Ammon's horn (tissue), 1 donor: ENCODE measurements at regions not wholly inside any gene's neighbourhood (a gene's known extent, or its start where the extent isn't known, plus 50 kb on each side); places are given as distances from the start of the nearest gene placed in this dataset.

Experiments used
- DNase-seq: peaks from one replicate; pipeline ENCODE4 v3.0.0-alpha.2; 2016; ENCODE audit warnings: low spot score

DNA sequence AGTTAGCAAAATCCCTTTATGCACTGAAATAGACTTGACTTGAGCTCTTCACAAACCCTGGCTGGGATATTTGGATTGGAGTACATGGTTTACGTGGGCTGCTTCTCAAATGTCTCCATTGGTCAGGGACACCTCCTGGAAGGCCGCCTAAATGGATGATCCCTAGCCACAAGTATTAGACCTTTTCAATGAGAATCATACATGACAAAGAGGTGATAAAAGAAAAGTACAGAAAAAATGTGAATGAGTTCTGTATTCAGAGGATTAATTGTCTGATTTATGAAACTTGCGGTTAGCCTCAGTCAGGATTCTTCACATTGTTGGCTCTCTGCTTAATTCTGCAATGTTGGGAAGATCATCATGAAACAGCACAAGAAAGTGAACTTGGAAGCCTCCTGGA, 752.8 kb upstream of the ADAMTS16 start:
- DNase-seq, result no peak

DNA sequence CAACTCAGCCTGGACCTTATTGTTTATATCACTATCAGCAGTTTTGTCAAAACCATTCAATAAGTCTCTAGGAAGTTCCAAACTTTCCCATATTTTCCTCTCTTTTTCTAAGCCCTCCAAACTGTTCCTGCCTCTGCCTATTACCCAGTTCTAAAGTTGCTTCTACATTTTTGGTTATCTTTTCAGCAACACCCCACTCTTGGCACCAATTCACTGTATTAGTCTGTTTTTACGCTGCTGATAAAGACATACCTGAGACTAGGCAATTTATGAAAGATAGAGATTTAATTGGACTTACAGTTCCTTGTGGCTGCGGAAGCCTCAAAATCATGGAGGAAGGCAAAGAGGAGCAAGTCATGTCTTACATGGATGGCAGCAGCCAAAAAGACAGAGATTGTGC, 744.4 kb upstream of the ADAMTS16 start:
- no peak for DNase-seq

DNA sequence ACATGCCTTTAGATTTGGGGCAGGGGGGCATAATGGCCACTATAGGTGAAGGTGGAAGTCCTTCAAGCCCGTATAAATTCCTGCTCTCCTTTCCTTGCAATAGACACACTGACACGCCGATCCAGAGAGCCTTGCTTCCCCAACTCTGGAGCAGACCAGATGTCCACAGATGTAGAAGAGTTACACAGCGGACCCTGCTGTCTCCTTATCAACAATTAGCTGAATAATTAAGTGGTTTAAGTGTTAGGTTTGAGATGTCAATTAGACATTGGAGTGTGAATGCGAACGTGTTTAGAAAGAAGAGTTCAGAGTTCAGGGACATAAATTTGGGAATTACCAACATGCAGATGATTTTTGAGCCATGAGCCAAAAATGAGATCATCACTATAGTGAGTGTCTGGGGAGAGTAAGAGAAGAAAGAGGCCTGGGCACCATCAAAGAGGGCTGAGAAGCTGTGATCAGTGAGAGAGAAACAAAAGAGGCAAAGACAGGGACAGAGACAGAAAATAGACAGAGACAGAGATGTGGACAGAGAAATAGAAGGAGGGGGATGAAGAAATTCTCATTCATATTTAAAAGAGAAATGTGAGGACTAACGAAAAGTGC, 734.4 kb upstream of the ADAMTS16 start:
- DNase-seq, result no peak

DNA sequence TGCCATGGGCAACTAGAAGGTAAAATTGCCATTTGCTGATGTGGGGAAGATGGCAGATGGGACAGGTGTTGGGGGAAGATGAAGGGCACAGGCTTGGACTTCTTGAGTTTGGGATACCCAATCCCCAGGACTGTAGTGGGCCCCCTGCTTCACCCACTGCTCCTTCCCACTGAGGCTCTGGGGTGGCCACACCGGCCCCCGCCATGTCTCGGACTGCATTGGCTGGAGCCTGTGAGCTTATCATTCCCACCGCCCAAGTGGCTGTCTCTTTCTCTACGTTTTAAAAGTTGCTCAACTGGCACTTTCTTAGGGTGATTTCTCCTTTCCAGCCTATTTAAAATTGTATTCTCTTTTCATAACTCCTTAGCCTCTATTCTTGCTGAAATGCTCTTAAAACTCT, 730.0 kb upstream of the ADAMTS16 start:
- DNase-seq, result no peak

DNA sequence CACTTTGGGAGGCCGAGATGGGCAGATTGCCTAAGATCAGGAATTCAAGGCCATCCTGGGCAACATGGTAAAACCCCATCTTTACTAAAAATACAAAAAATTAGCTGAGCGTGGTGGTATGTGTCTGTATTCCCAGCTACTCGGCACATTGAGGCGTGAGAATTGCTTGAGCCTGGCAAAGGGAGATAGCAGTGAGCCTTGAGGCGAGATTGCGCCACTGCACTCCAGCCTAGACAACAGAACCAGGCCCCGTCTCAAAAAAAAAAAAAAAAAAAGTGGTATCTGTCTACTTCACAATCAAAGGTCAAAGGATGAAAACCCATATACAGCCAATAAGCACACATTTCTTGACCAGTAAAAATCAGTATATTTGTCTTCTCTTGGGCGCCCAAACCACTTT, 728.5 kb upstream of the ADAMTS16 start:
- DNase-seq, result no peak

DNA sequence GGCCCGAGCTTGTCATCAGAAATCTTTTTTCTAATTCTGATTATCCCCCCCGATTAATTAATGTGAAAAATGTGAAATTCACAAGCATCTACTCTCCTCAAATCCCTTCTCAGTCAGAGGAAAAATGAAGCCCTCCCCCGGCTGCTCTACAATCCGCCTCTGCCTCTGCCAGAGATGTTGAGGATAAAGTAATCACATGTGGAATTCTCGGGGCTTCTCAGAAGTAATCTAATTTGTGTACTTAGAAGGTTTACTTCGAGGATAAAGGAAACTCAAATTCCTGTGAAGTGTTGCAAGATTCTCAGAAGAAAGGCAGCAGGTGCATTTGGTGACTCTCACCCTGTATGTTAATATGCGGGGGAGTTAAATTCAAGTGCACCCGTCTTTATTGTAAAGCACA, 726.1 kb upstream of the ADAMTS16 start:
- DNase-seq, result no peak

DNA sequence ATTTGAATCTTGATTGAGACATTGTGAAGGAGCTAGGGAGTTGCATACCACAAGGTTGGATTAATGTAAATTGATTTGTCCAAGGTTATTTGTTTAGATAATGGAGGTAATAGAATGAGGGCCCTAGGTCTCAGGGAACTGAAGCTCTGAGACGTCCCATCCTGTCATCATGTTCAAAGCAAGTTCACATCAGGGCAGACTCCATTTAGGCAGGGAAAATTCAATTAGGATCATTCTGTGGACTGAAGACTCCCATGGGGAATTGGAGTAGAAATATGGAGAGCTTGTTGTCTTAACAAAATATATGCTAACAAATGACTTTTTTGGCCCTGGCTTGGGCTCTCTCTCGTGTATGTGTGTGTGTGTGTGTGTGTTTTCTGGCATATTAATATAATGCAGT, 722.0 kb upstream of the ADAMTS16 start:
- DNase-seq, result no peak

DNA sequence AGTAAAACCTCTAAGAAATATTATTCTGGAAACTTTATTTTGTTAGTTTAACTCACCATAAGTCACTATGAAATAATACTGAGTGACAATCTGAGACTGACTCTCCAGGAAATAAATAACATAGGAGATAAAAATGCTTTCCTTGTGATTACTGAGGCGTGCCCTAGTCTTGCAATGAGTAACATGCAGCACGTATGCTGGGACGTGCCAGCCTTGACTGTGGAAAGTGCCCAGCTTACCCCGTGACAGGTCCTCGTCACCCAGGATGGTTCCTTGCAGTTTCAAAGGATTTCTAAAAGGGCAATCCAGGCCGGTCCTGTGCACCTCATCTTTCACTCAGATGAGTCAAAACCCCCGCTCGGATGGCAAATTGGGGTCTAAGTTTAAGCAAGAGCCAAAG, 720.8 kb upstream of the ADAMTS16 start:
- no peak for DNase-seq

DNA sequence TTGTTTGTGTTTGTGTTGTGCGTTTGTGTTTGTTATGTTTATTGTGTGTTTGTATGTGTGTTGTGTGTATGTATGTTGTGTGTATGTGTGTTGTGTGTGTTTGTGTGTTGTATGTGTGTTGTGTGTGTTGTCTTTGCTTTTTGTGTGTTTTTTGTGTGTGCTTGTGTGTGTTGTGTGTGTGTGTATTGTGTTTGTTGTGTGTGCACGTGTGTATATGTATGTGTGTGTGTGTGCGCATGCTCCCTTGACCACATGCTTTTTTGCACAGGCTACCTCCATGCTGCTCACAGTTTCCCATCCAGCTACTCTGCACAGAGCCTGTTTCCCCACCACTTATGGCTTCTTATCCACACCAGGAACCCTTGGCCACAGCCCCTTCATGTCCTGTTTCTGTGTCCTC, 720.0 kb upstream of the ADAMTS16 start:
- DNase-seq, result no peak

DNA sequence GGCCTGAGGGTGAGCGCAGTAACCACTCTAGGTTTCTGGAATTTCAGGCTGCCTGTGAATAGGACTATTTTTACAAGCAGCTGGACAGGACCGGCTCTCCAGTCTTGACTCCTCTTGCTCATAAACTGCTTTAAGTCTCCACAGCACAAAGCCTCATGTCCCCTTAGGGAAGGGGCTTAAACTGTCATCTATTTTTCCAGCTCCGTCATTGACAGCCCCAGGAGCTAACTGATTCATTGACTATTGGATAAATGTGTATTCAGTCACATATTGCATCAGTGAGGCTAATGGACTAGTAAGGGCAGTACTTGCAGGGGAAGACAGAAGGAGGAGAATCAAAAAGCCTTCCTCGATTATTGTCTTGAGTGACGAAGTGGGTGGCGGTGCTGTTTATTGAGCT, 719.4 kb upstream of the ADAMTS16 start:
- DNase-seq, result no peak

DNA sequence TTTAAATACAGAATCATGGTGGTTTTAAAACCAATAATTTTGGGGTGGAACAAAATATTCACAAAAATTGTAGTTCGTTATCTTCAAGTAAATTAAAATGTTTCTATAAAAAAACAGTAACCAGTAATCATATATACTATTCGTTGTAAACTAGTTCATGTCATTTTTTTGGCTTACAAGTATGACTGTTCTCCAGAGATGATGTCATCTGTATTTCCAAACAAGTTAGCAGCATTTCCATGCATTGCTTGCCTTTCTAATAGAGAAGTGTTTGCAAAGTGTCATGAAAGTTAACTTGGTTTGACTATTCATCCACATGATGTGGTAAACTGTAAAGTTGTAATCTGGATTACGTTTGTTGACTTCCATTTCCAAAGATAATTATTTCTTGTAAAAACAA, 717.9 kb upstream of the ADAMTS16 start:
- no peak for DNase-seq

DNA sequence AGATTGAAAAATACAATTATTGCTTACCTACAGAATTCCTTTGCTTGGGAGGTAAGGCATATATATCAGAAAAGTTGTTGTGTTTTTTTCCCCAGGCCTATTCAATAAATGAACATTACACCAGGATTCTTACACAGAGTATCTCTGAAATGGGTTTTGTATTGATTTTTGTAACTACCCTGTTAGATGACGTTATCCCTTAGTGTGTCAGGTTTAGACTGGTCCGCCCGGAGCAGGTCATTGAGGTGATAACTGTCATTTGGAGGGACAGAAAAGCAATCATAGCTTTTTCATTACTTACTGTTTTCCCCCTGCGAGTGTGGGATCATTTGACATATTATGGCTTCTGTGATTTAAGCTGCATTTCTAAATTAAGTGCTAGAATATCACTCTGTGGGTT, 715.2 kb upstream of the ADAMTS16 start:
- DNase-seq, result no peak

DNA sequence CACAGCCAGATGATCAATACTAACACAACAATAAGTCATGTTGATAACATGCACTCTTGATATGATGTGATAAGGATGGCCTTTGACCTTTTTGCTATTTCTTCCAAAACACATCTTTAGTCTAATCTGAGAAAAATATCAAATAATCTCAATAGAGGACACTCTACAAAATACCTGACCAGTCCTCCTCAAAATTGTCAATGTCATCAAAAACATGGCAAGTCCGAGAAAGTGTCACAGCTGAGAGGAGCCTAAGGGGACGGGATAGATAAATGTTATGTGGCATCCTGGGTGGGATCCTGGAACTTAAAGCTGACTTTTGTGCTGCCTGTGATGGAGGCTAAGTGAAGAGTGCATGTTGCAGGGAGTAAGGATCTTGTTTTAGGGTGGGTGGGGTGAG, 699.6 kb upstream of the ADAMTS16 start:
- DNase-seq, result no peak

DNA sequence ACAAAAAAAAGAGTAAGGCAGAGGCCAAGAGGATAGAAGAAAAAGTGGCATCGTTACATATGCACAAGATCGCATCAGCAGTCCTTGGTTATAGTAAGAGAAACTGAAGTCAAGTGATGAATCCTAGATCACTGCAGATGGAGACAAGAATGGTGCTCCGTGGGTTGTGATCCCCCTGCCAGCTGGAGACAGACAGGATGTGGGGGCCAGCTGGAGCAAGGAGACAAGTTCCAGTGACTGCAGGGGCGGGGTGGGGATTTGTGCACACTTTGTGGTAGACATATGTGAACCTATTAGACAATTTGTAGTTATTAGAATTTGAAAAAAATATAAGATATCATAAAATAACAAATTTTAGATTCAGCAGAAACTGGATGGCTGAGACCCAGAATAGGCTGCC, 697.9 kb upstream of the ADAMTS16 start:
- no peak for DNase-seq

DNA sequence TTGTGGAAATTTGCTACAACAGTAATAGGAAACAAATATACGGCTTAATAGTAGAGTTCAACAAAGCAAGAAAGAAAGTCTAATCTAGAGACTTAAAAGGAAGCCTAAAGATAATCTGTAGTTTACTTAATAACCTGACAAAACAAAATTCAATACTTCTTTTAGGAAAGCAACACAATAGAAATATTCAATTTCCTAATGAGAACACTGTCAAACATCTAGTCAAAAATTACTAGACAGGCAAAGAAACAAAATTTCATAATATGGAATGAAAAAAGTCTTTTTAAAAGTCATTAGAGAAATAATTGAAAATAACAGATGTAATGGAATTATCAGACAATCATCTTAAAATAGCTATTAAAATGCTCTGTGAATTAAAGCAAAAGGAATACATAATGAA, 692.5 kb upstream of the ADAMTS16 start:
- no peak for DNase-seq

DNA sequence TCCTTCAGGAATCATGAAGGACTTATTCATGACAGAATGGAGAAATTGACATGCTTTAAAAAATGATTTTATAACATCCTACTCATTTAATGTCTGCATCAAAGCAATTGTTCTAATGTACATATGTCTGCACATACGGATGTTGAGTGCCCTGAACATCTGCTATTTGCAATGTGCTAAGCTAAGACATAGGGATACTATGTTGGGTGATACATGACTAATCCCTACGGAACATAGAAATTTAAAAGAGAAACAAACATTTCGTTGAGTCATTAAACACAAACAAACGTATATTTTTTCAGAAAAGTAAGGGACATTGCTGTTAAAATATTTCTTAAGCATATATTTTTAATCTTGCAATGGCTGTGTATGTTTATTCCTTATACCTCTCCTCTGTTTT, 686.5 kb upstream of the ADAMTS16 start:
- no peak for DNase-seq

DNA sequence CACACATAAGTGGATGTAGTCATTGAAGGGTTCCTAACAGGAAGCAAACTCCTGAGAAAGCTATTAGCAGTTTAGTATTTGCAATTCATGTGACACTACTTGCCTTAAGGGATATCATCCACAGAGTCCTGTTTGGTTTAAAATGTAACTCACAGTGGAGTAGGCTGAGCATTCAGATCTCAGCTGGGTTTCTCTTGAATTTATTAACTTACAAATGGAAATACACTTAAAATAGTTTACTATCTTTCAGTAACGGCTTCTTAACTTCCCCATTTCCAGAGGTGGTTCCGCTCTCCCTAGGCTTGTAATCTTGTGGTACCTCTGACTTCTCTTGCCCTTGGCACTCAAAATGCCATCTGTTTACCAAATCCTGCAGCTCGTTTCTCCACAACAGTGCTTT, 660.7 kb upstream of the ADAMTS16 start:
- DNase-seq, result no peak

DNA sequence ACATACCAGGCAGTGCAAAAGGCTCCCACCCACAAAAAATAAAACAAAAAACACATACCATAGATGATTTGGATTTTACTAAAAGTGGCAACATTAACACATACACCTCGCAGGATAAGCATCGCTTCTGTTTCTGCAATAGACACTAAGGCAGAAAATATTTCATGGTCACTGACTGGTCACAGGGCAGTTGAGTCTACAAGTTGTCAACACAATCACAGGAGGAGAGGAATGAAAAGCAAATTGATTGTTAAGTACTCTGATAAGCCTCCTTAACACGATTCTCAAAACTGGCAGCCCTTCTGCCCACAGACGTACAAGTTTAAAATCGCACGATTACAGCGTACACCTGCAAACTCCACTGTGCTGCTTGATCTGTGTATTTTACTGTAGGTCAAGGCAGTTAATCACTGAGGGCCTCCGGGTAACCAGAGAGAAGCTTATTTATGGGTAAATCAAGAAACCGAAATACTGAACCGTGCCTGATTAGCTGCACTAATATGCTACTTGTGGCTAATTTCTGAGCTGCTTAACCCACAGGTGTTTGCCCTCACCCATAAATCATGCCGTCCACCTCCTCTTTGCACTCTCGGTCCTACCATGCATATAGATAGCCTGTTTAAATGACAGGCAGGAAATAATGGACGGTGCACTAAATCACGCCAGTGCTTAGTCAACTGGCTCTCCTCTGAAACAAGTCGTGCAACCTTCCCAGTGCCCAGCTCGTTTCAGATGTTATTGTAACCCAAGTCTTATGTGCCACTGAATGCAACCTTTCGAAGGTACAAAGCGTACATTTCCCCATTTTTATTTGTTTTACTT, 659.4 kb upstream of the ADAMTS16 start:
- DNase-seq, result no peak

DNA sequence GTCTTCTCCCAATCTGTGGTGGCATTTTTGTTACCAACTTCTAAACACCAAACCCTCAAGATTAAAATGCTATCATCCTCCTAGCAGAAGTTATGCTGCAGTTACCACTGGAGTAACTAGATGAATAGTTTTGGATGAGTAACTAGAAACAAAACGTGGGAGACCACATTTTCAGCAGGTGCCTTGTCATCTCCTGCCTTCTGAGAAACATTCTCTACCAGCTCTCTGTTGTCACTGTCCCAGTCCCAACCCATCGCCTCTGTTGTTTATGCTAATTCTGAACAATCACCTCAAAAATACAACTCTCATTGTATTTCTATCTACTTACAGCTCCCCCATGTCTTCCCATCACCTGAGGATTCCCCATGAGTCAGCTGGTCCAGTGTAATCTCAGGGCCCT, 652.5 kb upstream of the ADAMTS16 start:
- no peak for DNase-seq

DNA sequence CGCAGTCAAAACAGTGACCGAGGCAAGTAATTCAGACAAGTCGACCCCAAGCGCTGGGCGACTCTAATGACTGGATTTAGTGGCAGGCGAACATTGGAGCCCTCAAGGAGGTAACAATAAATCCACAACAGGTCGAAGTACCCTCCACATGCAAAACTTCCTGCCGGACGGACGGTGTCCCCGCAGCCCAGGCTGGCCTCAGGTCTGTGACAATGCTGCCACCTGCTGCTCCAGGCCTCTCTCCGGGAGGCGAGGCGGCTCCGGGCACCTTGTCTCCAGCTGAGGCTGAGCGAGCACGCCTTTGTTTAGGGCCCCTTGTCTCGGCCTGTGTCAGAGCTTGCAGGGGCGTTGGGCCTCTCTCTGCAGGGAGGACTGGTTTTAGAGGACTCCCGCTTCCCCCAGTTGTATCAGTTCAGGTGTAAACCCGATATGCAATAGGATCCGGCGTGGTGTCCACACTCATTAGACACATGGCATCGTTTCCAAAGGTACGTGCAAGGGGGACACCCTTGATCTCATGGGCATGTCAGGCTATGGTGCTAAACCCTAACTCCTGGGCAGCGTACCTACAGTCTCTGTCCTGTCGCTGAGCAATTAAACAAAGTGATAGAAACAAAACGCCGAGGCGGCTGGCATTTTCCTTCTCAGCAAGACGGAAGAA, 628.0 kb upstream of the ADAMTS16 start:
- DNase-seq, result no peak

DNA sequence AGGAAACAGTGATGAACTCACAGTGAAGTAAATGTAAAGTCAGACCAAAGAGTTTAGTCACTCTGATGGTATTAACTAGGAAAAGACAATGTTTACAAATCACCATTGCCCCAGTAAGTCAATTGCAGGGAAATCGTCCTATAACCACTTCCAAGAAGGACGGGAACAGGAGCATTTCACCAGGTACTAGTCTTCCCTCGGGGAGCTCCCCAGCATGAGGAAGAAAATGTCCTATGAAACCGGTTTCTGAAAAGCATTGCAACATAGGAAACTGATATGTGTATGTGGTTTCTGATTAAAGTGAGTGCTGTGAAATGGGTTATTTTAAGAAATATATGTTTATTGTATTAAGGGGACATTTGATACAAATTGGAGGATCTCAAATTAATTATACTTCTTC, 626.7 kb upstream of the ADAMTS16 start:
- no peak for DNase-seq

DNA sequence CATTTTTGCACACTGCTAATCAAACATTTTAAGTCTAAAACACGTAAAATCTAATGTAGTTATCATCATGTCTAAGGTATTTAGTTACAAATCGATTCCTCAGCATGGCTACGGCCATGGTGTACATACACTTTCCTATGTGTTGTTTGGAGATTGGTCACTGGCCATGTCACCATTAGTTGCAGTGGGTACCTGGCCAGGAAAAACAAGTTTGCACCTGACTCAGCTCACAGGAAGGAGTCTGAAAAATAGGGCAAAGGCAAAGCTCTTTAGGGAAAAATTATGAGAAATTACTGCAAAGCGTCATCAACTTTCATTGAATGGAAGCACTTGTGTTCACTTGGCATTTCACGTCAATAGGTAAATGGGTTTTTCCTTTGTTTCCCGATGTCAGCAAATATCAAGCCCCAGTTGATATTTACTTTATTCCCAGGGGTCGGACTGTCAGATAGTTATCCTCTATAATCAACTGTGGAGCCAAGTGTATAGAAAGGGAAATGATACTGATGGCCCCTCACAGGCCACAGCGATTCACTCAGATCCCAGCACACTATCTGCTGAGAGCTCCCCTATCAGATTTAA, 626.0 kb upstream of the ADAMTS16 start:
- no peak for DNase-seq
